ENCODE measurements at regions not wholly inside any gene's neighbourhood (a gene's known extent, or its start where the extent isn't known, plus 50 kb on each side); places are given as distances from the start of the nearest gene placed in this dataset.

DNA sequence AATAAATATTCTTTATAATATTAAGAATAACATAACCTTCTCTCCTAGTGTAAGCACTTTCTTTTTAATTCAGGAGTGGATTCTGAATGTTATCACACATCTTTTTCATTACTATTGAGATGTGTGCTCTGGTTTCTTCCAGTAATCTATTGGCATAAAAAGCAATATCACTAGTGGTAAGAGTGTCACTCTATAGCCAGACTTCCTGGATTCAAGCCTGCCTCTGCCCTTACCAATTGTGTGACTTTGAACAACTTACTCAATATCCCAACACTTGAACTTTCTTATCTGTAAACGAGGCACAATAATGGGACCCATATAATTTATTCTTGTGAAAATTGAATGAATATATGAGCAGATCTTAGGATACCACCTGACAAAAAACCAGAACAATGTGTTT lies 71.0 kb downstream of the SEM1 start:
- DNase-seq: no peak

DNA sequence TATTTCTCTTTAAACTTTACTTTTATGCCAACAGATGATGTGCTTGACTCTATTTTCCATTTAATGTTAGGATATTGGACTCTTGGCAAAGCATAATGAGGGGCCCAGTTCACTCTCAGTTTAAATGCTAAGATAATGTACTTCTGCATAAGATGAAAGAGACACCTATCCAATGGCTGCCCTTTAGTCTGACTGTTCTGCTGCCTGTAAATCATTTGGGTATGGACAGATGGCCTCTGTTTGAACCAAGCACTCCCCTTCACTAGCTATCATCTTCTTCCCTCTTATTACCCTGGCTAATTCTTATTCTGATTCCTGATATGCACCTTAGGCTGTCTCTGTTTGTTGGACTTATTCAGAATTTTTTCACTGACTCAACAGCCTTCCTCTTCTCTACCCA lies 72.1 kb downstream of the SEM1 start:
- no peak for DNase-seq

DNA sequence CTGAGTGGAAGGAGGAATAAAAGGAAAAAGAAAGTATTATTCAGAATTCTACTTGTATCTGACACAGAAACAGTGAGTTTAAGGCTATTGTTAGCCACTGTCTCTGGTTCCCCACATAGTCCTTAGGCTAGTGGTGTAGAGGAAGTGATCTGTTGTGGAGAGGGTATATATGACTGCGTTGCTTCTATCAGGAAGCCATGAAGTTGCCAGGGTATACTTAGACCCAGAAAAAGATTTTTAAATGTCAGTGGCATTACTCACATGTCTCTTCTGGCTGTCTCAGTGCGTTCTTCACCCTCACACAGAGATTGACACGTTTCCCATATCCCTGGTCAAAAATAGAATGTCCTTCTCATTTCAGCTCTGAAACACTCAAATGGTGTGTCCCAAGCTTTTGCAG lies 72.7 kb downstream of the SEM1 start:
- no peak for DNase-seq

- DNase-seq: no peak
Measured at GRCh38 chr7:96636342-96636860, 73.2 kb downstream of the SEM1 start.

- no peak for DNase-seq
Measured at GRCh38 chr7:96629884-96630283, 79.8 kb downstream of the SEM1 start.

DNA sequence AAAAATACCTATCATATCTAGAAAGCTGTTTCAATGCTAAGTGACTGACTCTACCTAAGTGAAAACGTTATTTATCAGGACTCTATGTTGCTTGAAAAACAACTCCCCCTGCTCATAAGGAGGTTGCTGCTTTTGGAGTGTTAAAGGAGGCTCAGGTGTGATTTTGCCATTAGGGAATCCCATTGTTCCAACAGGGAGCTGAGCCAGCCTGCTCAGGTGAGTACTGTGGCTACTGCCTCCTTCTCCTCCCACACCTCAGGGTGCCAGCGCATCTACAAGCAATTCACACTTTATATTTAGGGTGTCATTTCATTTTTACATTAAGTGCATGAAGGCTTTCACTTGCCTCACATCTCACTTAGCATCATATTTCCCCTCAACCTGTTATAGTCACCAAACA lies 84.7 kb downstream of the SEM1 start:
- no peak for DNase-seq

- no peak for DNase-seq
Measured at GRCh38 chr7:96621932-96622331, 87.7 kb downstream of the SEM1 start.

DNA sequence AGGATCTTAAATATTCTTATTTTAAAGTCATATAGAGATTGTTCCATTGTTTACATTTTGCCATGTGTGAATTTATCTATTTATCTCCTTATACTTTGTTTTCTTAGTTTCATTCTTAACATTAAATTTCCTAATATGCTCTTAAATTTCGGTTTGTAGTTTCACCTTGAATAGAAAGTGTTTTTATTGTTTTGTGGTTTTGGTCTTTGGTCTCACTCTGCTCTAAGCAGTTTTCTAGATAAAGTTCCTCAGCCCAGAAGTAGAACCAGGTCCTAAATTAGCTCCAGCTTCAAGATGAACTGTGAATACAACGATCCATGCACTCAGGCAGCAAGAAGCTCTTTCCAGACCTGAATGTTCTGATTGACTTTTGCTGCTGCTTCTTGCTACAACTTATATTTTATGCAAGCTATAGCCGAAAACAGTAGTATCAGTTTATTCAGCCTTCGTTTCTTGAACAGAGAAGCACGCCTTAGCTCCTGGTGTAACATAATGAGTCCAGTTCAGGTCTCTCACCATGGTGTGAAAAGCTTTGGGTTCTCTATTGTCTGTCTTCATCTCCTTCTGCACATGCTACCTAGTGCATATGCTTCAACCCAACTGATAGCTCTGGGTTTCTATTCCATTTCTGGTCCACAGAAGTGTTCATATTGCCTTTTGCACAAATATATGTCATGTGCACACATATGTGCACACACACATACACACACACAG lies 95.3 kb downstream of the SEM1 start:
- no peak for DNase-seq

DNA sequence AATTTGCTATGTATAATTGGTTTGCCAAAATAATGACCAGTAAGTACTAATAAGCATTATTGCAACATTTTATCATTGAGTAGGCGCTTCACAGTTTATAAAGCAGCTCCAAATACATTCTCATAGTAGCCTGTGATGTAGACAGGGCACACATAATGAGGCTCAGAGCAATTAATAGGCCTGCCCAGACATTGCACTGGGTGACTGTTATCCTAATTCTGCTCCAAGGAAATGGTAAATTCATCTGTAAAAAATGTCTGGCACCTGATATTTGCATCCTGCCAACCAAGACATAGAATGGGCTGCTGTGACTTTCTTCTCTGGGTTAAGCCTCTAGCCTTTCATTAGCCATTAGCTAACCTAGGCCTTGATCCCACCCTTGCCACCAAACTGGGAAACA lies 97.6 kb downstream of the SEM1 start:
- DNase-seq: no peak

DNA sequence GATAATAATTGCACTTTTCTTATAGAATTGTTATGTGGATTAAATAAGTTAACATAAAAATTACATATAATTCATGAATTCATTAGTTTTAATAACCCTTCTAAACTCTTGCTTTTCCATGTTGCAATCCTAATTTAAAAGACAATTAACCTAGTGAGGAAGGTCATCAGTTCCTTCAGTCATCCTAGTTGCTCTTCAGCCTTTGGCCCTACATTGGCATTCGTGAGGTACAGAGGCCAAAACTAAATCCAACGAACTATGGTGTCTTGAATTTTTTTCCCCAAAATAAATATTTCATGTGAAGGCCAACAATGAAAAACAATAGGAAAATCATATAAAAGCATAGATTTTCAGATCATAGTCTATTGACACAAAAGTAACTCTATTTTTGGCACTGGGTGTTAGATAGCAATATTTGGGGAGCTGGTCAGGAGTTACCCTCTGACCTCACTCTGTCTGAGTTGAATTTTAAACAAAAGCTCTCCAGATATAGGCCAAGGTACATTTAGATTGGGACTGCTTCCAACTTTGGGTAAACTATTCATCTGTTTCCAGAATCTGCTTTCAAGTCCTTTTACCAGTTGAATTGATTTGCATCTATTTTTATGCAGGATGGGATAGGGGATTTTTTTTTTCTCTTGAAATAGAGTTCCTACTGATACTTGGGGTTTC lies 104.5 kb downstream of the SEM1 start:
- no peak for DNase-seq

DNA sequence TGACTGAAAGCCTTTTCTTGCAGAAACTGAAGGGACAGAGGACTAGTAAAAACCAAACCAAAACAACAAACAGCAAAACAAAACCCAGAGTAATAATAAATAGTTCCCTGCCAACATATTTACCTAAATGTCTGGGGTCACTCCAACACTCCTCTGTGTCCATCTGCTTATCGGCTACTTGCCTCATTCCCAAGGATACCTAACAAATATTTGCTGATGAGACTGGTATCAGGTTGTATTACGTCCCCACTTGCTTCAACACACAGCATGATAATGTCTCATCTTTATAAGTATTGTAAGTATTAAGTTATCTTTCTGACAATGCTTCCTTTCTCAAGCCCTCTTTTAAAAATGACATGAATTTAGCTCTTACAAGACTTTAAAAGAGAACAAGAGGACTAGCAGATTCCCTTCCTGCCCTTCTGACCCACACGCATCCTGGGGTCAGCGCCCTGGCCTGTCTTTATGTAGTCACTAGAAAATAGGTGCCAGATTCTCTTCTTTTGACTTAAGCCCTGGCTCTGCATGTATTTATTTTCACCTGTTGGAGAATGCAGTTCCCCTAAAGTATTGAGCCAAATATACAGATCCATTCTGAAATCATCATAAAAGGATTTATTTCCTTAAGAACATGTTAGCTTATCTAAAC lies 110.2 kb downstream of the SEM1 start:
- DNase-seq: no peak

GRCh38 chr7:96598421-96598820 lies 111.2 kb downstream of the SEM1 start:
- DNase-seq: no peak

DNA sequence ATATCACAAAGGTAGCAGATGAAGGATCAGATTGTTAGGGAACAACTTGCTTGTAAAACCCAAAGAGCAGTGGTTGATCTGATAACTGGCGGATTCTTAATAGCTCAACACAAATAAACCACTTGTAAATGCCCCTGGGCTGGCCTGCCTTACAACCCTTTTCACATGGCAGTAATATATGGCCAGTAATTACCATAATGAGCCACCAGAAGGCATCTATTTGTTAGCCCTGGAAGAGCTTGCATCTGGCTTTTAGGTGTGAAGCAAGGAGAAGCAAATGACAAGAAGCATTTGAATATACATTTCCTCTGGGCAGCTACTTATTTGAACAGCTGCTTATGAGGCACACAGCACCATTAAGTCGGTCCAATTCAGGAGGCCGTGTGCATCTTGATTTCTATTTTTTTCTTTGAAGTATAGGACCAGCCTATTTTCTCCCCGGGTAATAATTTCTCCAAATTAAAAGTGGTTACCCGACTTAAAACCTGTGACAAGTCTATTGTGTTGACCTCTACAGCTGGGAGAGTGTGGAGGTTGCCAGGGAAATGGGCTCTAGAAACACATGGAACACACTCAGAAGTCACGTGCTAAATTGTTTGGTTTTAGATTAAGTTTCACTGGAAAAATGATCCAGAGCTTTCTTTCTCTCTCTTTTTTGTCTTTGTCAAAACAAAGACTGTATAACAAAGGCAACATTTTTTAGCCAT lies 113.4 kb downstream of the SEM1 start:
- no peak for DNase-seq

- no peak for DNase-seq
Measured at GRCh38 chr7:96591900-96592676, 117.6 kb downstream of the SEM1 start.

DNA sequence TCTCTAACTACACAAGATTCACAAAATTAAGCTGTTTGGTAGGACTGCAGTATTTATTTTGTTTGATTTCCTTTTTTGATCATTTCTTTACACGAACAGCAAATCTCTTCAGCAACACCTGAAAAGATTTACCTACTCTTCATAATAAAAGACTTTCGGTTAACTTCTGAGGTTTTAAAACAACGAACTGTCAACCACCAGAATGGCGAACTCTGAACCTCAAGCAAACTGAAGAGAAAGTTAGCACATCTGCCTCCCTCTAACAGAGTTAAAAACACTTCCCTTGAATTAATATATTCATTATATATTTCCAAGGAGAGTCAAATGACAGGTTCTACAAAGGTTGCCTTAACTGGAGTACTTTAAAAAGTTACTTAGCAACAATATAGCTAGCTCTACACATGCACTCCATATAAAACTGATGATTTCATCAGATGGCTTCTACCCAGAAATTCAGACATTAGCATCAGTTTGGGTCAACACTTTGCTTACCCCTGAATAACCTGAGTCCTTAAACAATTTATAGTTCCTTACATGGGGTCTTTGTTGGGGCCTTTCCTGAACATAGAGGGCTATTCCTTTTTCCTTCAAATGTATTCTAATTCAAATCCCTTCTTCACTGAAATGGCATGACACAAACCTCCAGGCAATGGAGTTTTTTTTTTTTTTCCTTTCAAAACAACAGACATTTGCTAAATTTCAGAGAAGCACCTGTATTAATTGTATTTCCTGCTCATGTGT lies 118.3 kb downstream of the SEM1 start:
- no peak for DNase-seq

GRCh38 chr7:96589038-96589437 lies 120.6 kb downstream of the SEM1 start:
- no peak for DNase-seq

- no peak for DNase-seq
Measured at GRCh38 chr7:96579119-96579518, 130.5 kb downstream of the SEM1 start.

GRCh38 chr7:96578606-96579005 lies 131.0 kb downstream of the SEM1 start:
- no peak for DNase-seq

- no peak for DNase-seq
Measured at GRCh38 chr7:96563409-96563808, 146.2 kb downstream of the SEM1 start.

GRCh38 chr7:96562966-96563365 lies 146.7 kb downstream of the SEM1 start:
- DNase-seq: no peak

DNA sequence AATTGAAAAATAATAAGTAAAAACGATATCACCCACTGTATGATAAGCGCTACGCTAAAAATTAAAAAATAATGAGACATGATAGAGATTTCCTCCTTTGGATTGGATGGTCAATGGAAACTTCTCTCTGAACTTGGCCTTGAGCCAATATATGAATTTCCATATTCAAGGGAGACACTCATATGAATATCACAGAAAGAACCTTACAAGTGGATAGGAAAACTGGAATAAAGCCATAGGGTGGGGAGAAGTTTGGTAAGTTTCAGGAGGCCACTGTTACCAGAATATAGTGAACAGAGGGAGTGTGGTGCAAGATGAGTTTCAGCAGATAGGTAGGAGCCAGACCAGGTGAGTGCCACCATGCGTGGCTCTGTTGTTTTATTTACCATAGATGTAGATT lies 147.2 kb downstream of the SEM1 start:
- DNase-seq: no peak

DNA sequence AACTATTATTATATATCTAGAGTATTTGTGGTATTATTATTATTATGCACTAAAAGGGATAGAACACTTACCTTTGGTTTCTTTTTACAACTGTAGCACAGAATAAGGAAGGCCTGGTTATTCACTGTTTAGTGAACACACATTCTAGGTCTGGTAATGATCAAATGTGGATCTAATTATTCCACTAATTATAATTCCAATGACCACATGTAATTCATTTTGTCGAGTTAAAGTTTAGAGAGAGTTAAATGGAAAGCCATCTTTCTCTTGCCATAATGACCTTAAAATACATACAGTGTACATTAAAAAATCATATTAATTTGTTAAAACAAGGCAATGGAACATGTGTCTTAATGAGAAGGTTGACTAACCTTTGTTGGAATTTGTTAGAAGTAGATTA lies 147.8 kb downstream of the SEM1 start:
- DNase-seq: no peak
